ENCODE measurements at regions not wholly inside any gene's neighbourhood (a gene's known extent, or its start where the extent isn't known, plus 50 kb on each side); places are given as distances from the start of the nearest gene placed in this dataset.

DNA sequence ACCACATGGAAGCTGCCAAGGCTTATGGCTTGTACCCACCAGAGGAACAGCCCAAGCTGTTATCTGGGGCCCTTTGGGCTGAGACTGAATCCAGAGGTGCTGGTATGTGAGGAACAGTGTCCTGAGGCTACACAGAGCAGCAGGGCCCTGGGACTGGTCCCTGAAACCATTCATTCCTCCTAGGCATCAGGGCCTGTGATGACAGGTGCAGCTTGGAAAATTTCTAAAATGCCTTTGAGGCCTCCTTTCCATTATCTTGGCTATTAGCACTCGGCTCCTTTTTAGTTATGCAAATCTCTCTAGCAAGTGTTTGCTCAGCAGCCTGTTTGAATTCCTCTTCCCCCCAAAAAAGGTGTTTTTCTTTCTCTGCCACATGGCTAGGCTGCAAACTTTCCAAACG is 1151.7 kb upstream of the LRRN3 start:
- Histone ChIP-seq H3K36me3 (no peaks in the 10 kb centered on the region), H3K27ac (no peak overlapping the region), H3K4me3 (no peak overlapping the region), H3K9me3 (no peaks in the 10 kb centered on the region), H3K27me3 (no peaks in the 10 kb centered on the region), H3K4me1 (no peaks in the 10 kb centered on the region)
- DNase-seq (ENCODE audit: extremely low spot score in 2 of 2) = no peak
- intact Hi-C loops (cut with DNase I) = no loop called here
- no peak for TF ChIP-seq POLR2AphosphoS5 (IDR thresholded peaks at IDR 0.05; ENCODE audit: insufficient read depth in 1 of 2, low read depth in 1 of 2)

DNA sequence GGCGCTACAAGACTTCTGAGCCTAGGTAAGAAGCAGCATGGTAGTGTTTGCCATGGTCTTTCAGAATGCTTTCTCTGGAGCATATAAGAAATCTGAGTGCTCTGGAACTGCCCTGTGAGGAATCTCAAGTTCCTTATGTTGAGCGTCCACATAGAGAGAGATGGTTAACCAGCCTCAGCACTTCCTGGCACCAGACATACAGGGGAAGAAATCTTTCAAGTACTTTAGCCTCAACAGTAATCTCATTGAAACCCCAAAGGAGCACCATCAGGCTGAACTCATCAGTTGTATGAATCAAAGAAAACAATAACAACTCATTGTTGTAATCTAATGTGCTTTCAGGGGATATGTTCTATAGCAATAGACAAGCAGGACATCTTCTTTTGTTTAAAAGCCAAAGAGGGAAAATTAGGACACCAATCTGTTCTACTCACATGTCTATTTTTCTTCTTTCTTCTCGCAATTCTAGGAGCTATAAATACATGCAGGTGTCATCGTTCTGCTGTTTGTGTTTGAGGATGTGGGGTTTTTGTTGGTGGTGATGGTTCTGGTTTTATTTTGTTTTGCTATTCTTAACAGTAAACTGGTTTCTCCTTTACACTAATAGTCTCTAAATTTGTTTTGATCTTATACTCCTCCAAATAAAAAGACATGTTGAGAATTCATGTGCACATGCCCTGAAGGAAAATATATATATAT is 1145.0 kb upstream of the LRRN3 start:
- intact Hi-C loops (cut with DNase I) = no loop called here

DNA sequence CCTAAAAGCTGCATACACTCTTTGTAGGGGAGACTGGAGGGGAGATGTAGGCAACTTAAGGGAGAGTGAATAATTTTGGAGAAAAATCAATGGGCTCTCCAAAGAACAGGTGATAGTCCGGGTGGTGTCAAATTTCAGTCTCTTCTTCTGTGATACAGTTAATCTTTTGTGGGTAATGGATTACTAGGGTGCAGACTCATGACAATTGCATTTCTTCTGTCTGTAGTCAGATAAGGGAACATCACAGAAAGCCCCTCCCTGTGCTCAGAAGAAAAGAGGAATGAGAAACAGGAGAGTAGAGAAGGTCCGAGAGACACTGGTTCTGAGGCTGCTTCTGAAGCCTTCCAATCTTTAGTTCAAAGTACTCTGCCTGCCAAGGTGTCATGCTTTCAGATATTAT is 1140.7 kb upstream of the LRRN3 start:
- intact Hi-C loops (cut with DNase I) = no loop called here
- Histone ChIP-seq H3K27ac (no peak overlapping the region), H3K36me3 (no peaks in the 10 kb centered on the region), H3K4me3 (no peak overlapping the region), H3K4me1 (no peaks in the 10 kb centered on the region), H3K27me3 (no peaks in the 10 kb centered on the region), H3K9me3 (no peaks in the 10 kb centered on the region)
- TF ChIP-seq POLR2A (IDR thresholded peaks at IDR 0.05) (no peak), POLR2AphosphoS5 (IDR thresholded peaks at IDR 0.05; ENCODE audit: insufficient read depth in 1 of 2, low read depth in 1 of 2) (no peak)
- TF ChIP-seq, protein P1, sequence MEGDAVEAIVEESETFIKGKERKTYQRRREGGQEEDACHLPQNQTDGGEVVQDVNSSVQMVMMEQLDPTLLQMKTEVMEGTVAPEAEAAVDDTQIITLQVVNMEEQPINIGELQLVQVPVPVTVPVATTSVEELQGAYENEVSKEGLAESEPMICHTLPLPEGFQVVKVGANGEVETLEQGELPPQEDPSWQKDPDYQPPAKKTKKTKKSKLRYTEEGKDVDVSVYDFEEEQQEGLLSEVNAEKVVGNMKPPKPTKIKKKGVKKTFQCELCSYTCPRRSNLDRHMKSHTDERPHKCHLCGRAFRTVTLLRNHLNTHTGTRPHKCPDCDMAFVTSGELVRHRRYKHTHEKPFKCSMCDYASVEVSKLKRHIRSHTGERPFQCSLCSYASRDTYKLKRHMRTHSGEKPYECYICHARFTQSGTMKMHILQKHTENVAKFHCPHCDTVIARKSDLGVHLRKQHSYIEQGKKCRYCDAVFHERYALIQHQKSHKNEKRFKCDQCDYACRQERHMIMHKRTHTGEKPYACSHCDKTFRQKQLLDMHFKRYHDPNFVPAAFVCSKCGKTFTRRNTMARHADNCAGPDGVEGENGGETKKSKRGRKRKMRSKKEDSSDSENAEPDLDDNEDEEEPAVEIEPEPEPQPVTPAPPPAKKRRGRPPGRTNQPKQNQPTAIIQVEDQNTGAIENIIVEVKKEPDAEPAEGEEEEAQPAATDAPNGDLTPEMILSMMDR (IDR thresholded peaks at IDR 0.05) = no peak
- no peak for DNase-seq (ENCODE audit: extremely low spot score in 2 of 2)

More for the DNA sequence above, 1145.0 kb upstream of the LRRN3 start:
- no peaks in the 10 kb centered on the region for H3K9me3 ChIP-seq
- no peaks in the 10 kb centered on the region for H3K36me3 ChIP-seq
- H3K4me1 ChIP-seq = no peaks in the 10 kb centered on the region
- H3K4me3 ChIP-seq = no peak overlapping the region
- no peak for DNase-seq (ENCODE audit: extremely low spot score in 2 of 2)
- H3K27ac ChIP-seq = no peak overlapping the region
- TF ChIP-seq, protein P1 (IDR thresholded peaks at IDR 0.05) = no peak
- TF ChIP-seq POLR2A (IDR thresholded peaks at IDR 0.05) (no peak), POLR2AphosphoS5 (IDR thresholded peaks at IDR 0.05; ENCODE audit: insufficient read depth in 1 of 2, low read depth in 1 of 2) (no peak)
- no peaks in the 10 kb centered on the region for H3K27me3 ChIP-seq

DNA sequence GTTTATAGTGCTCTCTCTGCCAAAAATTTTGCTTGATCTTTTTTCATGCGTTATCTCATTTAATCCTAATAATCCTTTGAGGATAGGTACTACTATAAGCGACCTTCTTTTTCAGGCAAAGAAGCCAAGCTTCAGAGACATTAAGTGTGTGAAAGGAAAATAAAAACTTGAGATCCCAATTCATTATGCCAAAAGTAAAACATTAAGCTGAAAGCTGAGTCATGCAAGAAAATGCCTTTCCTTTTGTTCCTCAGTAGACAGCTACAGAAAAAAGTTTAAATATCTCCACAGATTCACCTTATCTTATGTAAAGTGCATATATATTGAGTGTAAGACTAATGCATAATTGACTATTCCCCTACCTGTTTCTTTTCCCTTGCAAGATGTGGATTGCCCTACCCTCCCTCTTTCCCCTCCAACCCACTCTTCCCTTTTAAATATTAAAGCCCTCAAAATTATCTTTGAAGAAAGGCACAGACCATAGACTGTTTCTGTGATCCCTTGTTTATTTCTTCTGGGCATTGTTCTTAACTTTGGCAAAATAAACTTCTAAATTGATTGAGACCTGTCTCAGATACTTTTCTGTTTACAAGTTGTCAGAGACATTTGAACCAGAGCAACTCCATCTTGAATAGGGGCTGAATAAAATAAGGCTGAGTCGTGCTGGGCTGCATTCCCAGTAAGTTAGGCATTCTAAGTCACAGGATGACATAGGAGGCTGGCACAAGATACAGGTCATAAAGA is 1139.9 kb upstream of the LRRN3 start:
- Histone ChIP-seq H3K27me3 (no peaks in the 10 kb centered on the region), H3K4me3 (no peak overlapping the region), H3K27ac (no peak overlapping the region), H3K36me3 (no peaks in the 10 kb centered on the region), H3K9me3 (no peaks in the 10 kb centered on the region), H3K4me1 (no peaks in the 10 kb centered on the region)
- intact Hi-C loops (cut with DNase I) = no loop called here
- DNase-seq (ENCODE audit: extremely low spot score in 2 of 2) = no peak
- no peak for TF ChIP-seq POLR2A (IDR thresholded peaks at IDR 0.05)

DNA sequence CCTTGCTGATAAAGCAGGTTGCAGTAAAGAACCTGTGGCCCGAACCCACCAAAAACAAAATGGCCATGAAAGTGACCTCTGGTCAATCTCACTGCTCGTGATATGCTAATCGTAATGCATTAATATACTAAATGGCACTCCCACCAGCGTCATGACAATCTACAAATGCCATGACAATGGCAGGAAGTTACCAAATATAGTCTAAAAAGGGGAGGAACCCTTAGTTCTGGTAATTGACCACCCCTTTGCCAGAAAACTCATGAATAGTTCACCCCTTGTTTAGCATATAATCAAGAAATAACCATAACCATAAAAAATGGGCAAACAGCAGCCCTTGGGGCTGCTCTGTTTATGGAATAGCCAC is 1139.4 kb upstream of the LRRN3 start:
- H3K36me3 ChIP-seq = no peaks in the 10 kb centered on the region
- H3K9me3 ChIP-seq = no peaks in the 10 kb centered on the region
- no peak for DNase-seq (ENCODE audit: extremely low spot score in 2 of 2)
- no peak overlapping the region for H3K4me3 ChIP-seq
- no peak overlapping the region for H3K27ac ChIP-seq
- TF ChIP-seq, protein P1 (IDR thresholded peaks at IDR 0.05) = no peak
- TF ChIP-seq POLR2A (IDR thresholded peaks at IDR 0.05) (no peak), POLR2AphosphoS5 (IDR thresholded peaks at IDR 0.05; ENCODE audit: insufficient read depth in 1 of 2, low read depth in 1 of 2) (no peak)
- H3K27me3 ChIP-seq = no peaks in the 10 kb centered on the region
- H3K4me1 ChIP-seq = no peaks in the 10 kb centered on the region
- intact Hi-C loops (cut with DNase I) = no loop called here

DNA sequence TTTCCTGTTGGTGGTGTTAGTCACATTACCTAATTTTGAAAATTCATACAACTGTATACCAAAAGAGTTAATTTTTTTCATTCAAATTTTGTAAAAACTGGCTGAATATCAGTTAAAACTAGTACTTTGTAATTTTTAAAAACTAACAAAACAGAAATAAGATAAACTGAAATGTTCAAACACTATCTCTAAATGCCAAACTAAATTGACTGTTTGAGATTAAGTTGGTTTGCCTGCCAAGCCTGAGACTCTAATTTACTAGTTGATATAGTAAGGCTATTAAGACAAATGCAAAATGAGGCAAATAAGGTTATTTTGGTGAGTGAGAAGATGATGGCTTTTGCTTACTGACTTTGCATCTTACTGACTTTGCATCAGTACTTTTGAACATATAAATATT is 1134.9 kb upstream of the LRRN3 start:
- Histone ChIP-seq H3K4me3 (no peak overlapping the region), H3K27ac (no peak overlapping the region), H3K27me3 (no peaks in the 10 kb centered on the region), H3K4me1 (no peaks in the 10 kb centered on the region), H3K9me3 (no peaks in the 10 kb centered on the region), H3K36me3 (no peaks in the 10 kb centered on the region)
- DNase-seq (ENCODE audit: extremely low spot score in 2 of 2) = no peak
- intact Hi-C loops (cut with DNase I) = no loop called here
- TF ChIP-seq POLR2AphosphoS5 (IDR thresholded peaks at IDR 0.05; ENCODE audit: insufficient read depth in 1 of 2, low read depth in 1 of 2) (no peak), POLR2A (IDR thresholded peaks at IDR 0.05) (no peak)
- TF ChIP-seq, protein P1 (IDR thresholded peaks at IDR 0.05) = no peak
